ENCODE measurements at regions not wholly inside any gene's neighbourhood (a gene's known extent, or its start where the extent isn't known, plus 50 kb on each side); places are given as distances from the start of the nearest gene placed in this dataset.

- TF ChIP-seq ZNF462 (CRISPR knock-in tag; IDR thresholded peaks at IDR 0.05) (no peak), NANOG (IDR thresholded peaks at IDR 0.05; ENCODE audit: borderline replicate concordance) (no peak), REST (IDR thresholded peaks at IDR 0.05; ENCODE audit: unreplicated experiment) (no peak)
Measured at GRCh38 chr20:58099956-58100730, 128.3 kb downstream of the ANKRD60 start (continued).

GRCh38 chr20:58099291-58099935, 129.0 kb downstream of the ANKRD60 start:
- no peak for DNase-seq (ENCODE audit: low spot score)
- Histone ChIP-seq H4K20me1 (replicated peaks; ENCODE audit: insufficient read depth) (no peaks in the 10 kb centered on the region), H3K36me3 (ENCODE audit: insufficient read depth) (no peaks in the 10 kb centered on the region), H3K4me2 (no peak overlapping the region), H3F3A (replicated peaks; ENCODE audit: low read depth) (no peaks in the 10 kb centered on the region), H3K4me1 (ENCODE audit: insufficient read depth) (no peaks in the 10 kb centered on the region), H3K27me3 (ENCODE audit: insufficient read depth) (no peaks in the 10 kb centered on the region), H3K9me2 (ENCODE audit: insufficient read depth) (0 out of 2 replicates have a peak, but pooled peaks cover 3% of the 10 kb centered on the region), H2AFZ (no peak overlapping the region), H3K27ac (ENCODE audit: low read depth) (no peak overlapping the region), H3K4me3 (no peak overlapping the region), H3K79me2 (replicated peaks; ENCODE audit: insufficient read depth) (no peaks in the 10 kb centered on the region)
- no peak overlapping the region for H3K27ac Mint-ChIP-seq
- no peak for ATAC-seq
- H3K9me3 Mint-ChIP-seq = no peaks in the 10 kb centered on the region
- no peak overlapping the region for H3K4me3 Mint-ChIP-seq
- no peaks in the 10 kb centered on the region for H3K4me1 Mint-ChIP-seq
- peaks cover 8% of the 10 kb centered on the region for H3K27me3 Mint-ChIP-seq (ENCODE audit: insufficient read depth, low read depth, poor library complexity)
- H3K36me3 Mint-ChIP-seq (ENCODE audit: low read depth) = no peaks in the 10 kb centered on the region
- TF ChIP-seq REST (IDR thresholded peaks at IDR 0.05; ENCODE audit: unreplicated experiment) (no peak), STAT1 (IDR thresholded peaks at IDR 0.05; ENCODE audit: unreplicated experiment) (no peak)
